ENCODE measurements at regions not wholly inside any gene's neighbourhood (a gene's known extent, or its start where the extent isn't known, plus 50 kb on each side); places are given as distances from the start of the nearest gene placed in this dataset.

- TF ChIP-seq CTCF (IDR thresholded peaks at IDR 0.05), result no peak
- no peak for TF ChIP-seq EZH2 (IDR thresholded peaks at IDR 0.05)
- no peak for TF ChIP-seq EZH2phosphoT487 (IDR thresholded peaks at IDR 0.05)
These were observed 660.8 kb downstream of the KLHL13 start for GRCh38 chrX:117455787-117456186.

Measured in neural progenitor cell (in vitro differentiated cells).